HuH-7 (cell line): ENCODE measurements at regions not wholly inside any gene's neighbourhood (a gene's known extent, or its start where the extent isn't known, plus 50 kb on each side); places are given as distances from the start of the nearest gene placed in this dataset.
"Not testable (repeated sequence)": the region's sequence is repeated elsewhere in the genome, so short reads cannot be mapped to it uniquely, and the experiment has no call there.

ENCODE experiments used
- DNase-seq: peaks from one replicate; pipeline ENCODE4 v3.0.0; 2011; ENCODE audit warnings: low spot score

GRCh38 chr13:76659074-76659473, 227.1 kb downstream of the KCTD12 start:
- not testable (repeated sequence) for DNase-seq

GRCh38 chr13:76656500-76656899, 229.7 kb downstream of the KCTD12 start:
- DNase-seq, result no peak

- DNase-seq, result no peak
These were observed 230.1 kb downstream of the KCTD12 start for GRCh38 chr13:76656056-76656455.

GRCh38 chr13:76654263-76654662, 231.9 kb downstream of the KCTD12 start:
- no peak for DNase-seq

GRCh38 chr13:76651286-76651685, 234.9 kb downstream of the KCTD12 start:
- no peak for DNase-seq

GRCh38 chr13:76647550-76647949, 238.7 kb downstream of the KCTD12 start:
- no peak for DNase-seq

- DNase-seq, result no peak
These were observed 239.3 kb downstream of the KCTD12 start for GRCh38 chr13:76646946-76647345.

- no peak for DNase-seq
These were observed 240.6 kb downstream of the KCTD12 start for GRCh38 chr13:76645632-76646031.

- DNase-seq, result no peak
These were observed 241.3 kb downstream of the KCTD12 start for GRCh38 chr13:76644906-76645305.

GRCh38 chr13:76643596-76643995, 242.6 kb downstream of the KCTD12 start:
- no peak for DNase-seq

- DNase-seq, result no peak
These were observed 245.1 kb downstream of the KCTD12 start for GRCh38 chr13:76641056-76641455.

GRCh38 chr13:76638882-76639281, 247.3 kb downstream of the KCTD12 start:
- no peak for DNase-seq

GRCh38 chr13:76638181-76638580, 248.0 kb downstream of the KCTD12 start:
- DNase-seq, result no peak

GRCh38 chr13:76637641-76638141, 248.5 kb downstream of the KCTD12 start:
- no peak for DNase-seq

GRCh38 chr13:76636829-76637228, 249.4 kb downstream of the KCTD12 start:
- no peak for DNase-seq

GRCh38 chr13:76635232-76636230, 250.7 kb downstream of the KCTD12 start:
- no peak for DNase-seq

- DNase-seq, result no peak
These were observed 251.6 kb downstream of the KCTD12 start for GRCh38 chr13:76634431-76635191.

- no peak for DNase-seq
These were observed 253.7 kb downstream of the KCTD12 start for GRCh38 chr13:76632401-76633044.

GRCh38 chr13:76630629-76631230, 255.5 kb downstream of the KCTD12 start:
- DNase-seq, result no peak

GRCh38 chr13:76622315-76623040, 263.7 kb downstream of the KCTD12 start:
- DNase-seq, result no peak

GRCh38 chr13:76621705-76622104, 264.5 kb downstream of the KCTD12 start:
- no peak for DNase-seq
